ENCODE measurements at regions not wholly inside any gene's neighbourhood (a gene's known extent, or its start where the extent isn't known, plus 50 kb on each side); places are given as distances from the start of the nearest gene placed in this dataset.

DNA sequence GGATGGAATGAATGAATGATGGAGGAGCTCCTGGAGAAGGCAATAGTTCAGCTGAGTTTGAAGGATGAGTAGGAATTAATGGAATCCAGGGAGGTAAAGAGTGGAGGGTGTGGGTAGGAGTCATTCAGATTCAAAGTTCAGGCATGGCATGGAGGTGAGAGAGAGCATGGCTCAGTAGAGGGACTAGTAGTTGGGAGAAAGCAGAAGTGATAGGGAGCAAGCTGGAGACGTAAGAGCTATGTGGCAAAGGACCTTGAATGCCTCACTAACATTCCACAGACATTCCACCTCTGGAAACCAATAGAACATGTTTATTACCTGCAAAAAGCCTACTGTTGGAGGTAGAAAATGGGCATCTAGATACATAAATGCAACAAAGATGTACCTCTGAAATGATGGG is 170.1 kb downstream of the HAUS1 start:
- TF ChIP-seq POLR2AphosphoS5 (IDR thresholded peaks at IDR 0.05; ENCODE audit: borderline replicate concordance, low read depth, low read length), result no peak
- TF ChIP-seq EZH2 (IDR thresholded peaks at IDR 0.05), result no peak
